ENCODE measurements at regions not wholly inside any gene's neighbourhood (a gene's known extent, or its start where the extent isn't known, plus 50 kb on each side); places are given as distances from the start of the nearest gene placed in this dataset.
A peak's percentile ranks its signal among the peaks of the same experiment; 100 is the strongest.

DNA sequence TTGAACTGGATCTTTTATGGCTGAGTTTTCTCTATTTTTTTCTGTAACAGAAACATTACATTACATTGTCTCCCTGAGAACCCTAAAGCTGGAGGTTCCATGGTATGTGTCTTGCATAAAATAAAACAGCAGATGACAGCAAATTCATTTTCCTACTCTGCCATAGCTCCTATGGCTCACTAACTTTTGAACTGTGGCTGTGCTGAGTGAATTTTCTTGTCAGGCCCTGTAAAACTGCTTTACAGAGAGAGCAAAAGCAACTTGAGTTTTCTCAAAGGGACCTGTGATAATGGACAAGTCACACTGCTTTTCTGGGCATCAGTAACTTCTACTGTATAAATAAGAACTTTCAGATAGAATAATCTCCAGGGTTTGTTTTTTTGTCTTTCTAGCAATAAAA, 129.9 kb upstream of the TSC22D2 start:
- Histone ChIP-seq H3K4ac (replicated peaks; ENCODE audit: insufficient read length, low read depth, low read length) (no peak overlapping the region), H3K27me3 (replicated peaks in 1 of 4; ENCODE audit: control insufficient read depth in 3 of 4, extremely low read depth in 1 of 4, insufficient read depth in 3 of 4, low read length in 3 of 4) (no peaks in the 10 kb centered on the region), H3K4me3 (ENCODE audit: extremely low read depth in 1 of 4, insufficient read depth in 2 of 4, low read depth in 3 of 4, low read length in 4 of 4) (no peak overlapping the region), H3K23ac (ENCODE audit: insufficient read length) (no peak overlapping the region), H3K18ac (ENCODE audit: extremely low read depth, low read length) (no peak overlapping the region), H3K27ac (ENCODE audit: low read depth, low read length) (no peak overlapping the region), H2AK5ac (ENCODE audit: low read depth, low read length) (no peak overlapping the region), H4K8ac (ENCODE audit: extremely low read depth, insufficient read depth, low read length) (no peak overlapping the region), H3K23me2 (ENCODE audit: low read depth, low read length) (no peaks in the 10 kb centered on the region), H2AFZ (ENCODE audit: low read length) (peak overlapping the region; percentile 45; the same call in 1 of the 2 replicates), H3K14ac (ENCODE audit: insufficient read length) (no peak overlapping the region), H4K91ac (replicated peaks; ENCODE audit: insufficient read length, low read length) (no peak overlapping the region), H2BK5ac (ENCODE audit: low read depth, low read length) (no peak overlapping the region), H3K79me1 (ENCODE audit: low read depth, low read length) (no peaks in the 10 kb centered on the region), H2BK12ac (ENCODE audit: low read depth, low read length) (no peak overlapping the region), H4K20me1 (replicated peaks in 1 of 2; ENCODE audit: control insufficient read depth in 1 of 2, insufficient read depth in 2 of 2, low read length in 2 of 2) (no peaks in the 10 kb centered on the region), H2BK15ac (ENCODE audit: low read length) (no peak overlapping the region), H3K9ac (replicated peaks in 1 of 4; ENCODE audit: extremely low read depth in 1 of 4, low read depth in 3 of 4, low read length in 3 of 4) (no peak overlapping the region), H3K56ac (replicated peaks; ENCODE audit: insufficient read length, low read depth, low read length) (no peak overlapping the region), H4K5ac (ENCODE audit: insufficient read length, low read depth, low read length) (no peak overlapping the region), H3K36me3 (ENCODE audit: control insufficient read depth in 2 of 4, insufficient read depth in 4 of 4, low read length in 3 of 4) (no peaks in the 10 kb centered on the region), H3K9me3 (ENCODE audit: insufficient read depth in 2 of 2, low read depth in 1 of 2, low read length in 1 of 2) (no peaks in the 10 kb centered on the region), H2BK120ac (replicated peaks; ENCODE audit: low read depth, low read length) (no peak overlapping the region), H3K79me2 (ENCODE audit: control insufficient read depth in 1 of 2, insufficient read depth in 2 of 2, low read length in 2 of 2) (no peaks in the 10 kb centered on the region), H3K4me2 (ENCODE audit: insufficient read depth in 1 of 2, low read depth in 2 of 2, low read length in 2 of 2) (no peak overlapping the region), H2BK20ac (ENCODE audit: low read length) (no peak overlapping the region), H3K4me1 (replicated peaks in 1 of 4; ENCODE audit: control insufficient read depth in 3 of 4, insufficient read depth in 4 of 4, low read length in 3 of 4) (peaks cover 0 to 3% (median 0%) of the 10 kb centered on the region in 4 experiments; a peak in 3 of 7 replicates)
- DNase-seq (ENCODE audit: low read depth in 1 of 2, low spot score in 2 of 2) (no peak), FAIRE-seq (no peak)
- ChIA-PET CTCF (ENCODE audit: partially characterized antibody) (interaction anchor here (0.9 to 3.8 kb wide), 2 partner anchors 38 to 218 kb away, joined by 3 to 19 read pairs; no protein-coding TSS in a partner anchor), POLR2A (ENCODE audit: partially characterized antibody) (no interaction called here)
- TF ChIP-seq ASH2L (IDR thresholded peaks at IDR 0.05; ENCODE audit: low read length): no peak
- no peak for TF ChIP-seq SRF (IDR thresholded peaks at IDR 0.05; ENCODE audit: low read depth, low read length)
- no peak for TF ChIP-seq HDAC6 (IDR thresholded peaks at IDR 0.05; ENCODE audit: low read depth, low read length)
- no peak for TF ChIP-seq CEBPB (IDR thresholded peaks at IDR 0.05; ENCODE audit: low read depth, low read length)
- no peak for TF ChIP-seq EZH2 (IDR thresholded peaks at IDR 0.05; ENCODE audit: low read depth, low read length, severe bottlenecking)
- no peak for TF ChIP-seq POLR2AphosphoS5 (IDR thresholded peaks at IDR 0.05; ENCODE audit: low read depth, low read length)
- no peak for TF ChIP-seq KDM4A (IDR thresholded peaks at IDR 0.05; ENCODE audit: low read depth, low read length, severe bottlenecking)
- TF ChIP-seq POLR2A (IDR thresholded peaks at IDR 0.05; ENCODE audit: control extremely low read depth in 1 of 2, low read depth in 2 of 2, low read length in 2 of 2): no peak
